Choroid plexus epithelial cell (primary cell): ENCODE measurements at regions not wholly inside any gene's neighbourhood (a gene's known extent, or its start where the extent isn't known, plus 50 kb on each side); places are given as distances from the start of the nearest gene placed in this dataset.
A peak's percentile ranks its signal among the peaks of the same experiment; 100 is the strongest.
"Not testable (repeated sequence)": the region's sequence is repeated elsewhere in the genome, so short reads cannot be mapped to it uniquely, and the experiment has no call there.

Experiments
- DNase-seq: peaks from one replicate; pipeline ENCODE4 v3.0.0-alpha.2; 2010; ENCODE audit warnings: low read depth
- H3K4me3 ChIP-seq: 2 replicates; pipeline ENCODE4 v1.5.1; 2011; ENCODE audit warnings: low read depth, mild to moderate bottlenecking, control low read depth, low read length, moderate library complexity
- CTCF ChIP-seq: conservative IDR thresholded peaks from 2 replicates; pipeline ENCODE4 v1.5.1; 2011; ENCODE audit warnings: low read depth, mild to moderate bottlenecking, control low read depth, inconsistent platforms, low read length, moderate library complexity

DNA sequence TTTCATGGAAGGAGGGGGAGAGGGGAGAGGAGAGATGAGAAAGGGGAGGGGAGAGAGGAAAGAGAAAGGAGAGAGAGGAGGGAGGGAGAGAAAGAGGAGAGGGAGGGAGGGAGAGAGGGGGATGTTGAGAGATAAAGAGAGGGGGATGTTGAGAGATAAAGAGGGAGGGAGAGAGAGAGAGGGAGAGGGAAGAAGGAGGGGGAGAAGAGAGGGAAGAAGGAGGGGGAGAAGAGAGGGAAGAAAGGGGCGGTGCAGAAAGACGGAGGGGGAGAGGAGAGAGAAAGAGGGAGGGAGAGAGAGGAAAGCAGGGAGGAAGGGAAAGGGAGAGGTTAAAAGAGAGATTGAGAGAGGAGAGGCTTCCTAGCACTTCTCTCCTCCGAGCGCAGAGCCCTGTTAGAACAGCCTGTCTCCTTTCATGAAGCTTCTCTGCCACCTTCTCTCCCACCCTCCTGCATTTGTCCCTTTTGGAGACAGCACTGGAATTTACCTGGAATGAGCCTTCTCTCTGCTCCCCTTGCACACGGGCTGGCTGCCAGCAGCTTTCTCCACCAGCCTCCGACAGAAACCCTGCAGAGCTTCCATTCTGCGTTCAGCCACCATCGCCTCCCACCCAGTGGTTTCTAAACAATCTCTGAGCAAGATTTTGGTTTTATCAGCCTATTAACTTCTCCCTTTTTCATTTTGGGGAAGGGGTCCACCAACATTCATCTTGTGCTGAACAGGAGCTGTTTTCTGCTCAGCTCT is 74.0 kb upstream of the CARD11 start:
- H3K4me3 ChIP-seq, result no peak overlapping the region
- DNase-seq, result peak; percentile 21

DNA sequence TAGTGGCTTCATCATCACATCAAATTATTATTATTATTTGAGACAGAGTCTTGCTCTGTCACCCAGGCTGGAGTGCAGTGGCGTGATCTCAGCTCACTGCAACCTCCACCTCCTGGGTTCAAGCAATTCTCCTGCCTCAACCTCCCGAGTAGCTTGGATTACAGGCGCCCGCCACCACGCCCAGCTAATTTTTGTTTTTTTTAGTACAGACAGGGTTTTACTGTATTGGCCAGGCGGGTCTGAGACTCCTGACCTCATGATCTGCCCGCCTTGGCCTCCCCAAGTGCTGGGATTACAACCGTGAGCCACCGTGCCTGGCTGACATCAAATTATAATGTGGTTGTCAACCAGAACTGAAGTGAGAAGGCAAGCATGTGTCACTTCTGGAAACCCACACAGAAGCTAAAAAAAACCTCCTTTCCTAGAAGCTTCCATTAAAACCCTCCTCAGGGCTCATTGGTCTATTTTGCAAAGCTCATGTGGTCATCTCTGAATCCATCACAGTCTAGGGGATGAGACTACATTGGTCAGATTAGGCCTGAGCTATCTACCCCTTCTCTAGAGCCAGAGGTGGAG is 75.8 kb upstream of the CARD11 start:
- not testable (repeated sequence) for H3K4me3 ChIP-seq, DNase-seq

More for the DNA sequence above, 74.0 kb upstream of the CARD11 start:
- no peak for TF ChIP-seq CTCF

DNA sequence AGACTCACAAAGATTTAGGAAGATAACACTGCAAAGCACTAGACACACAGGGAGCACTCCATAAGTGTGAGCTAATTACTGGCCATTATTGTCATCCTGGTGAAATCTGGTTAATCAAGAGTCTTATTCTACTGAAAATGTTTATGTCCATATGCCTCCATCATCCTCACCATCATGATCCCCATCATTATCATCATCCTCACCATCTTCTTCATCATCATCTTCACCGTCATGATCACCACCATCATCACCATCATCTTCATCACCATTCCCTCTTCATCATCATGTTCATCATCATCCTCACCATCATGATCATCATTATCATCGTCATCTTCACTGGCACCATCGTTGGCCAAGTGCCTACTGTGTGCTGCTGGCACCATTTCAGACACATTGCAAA is 76.3 kb upstream of the CARD11 start:
- DNase-seq, result no peak
- no peak overlapping the region for H3K4me3 ChIP-seq
- no peak for TF ChIP-seq CTCF

- no peak for DNase-seq
- no peak overlapping the region for H3K4me3 ChIP-seq
- TF ChIP-seq CTCF, result no peak
Measured at GRCh38 chr7:3120513-3120912, 76.8 kb upstream of the CARD11 start.

GRCh38 chr7:3128857-3129490 is 85.3 kb upstream of the CARD11 start:
- DNase-seq, result no peak
- no peak for TF ChIP-seq CTCF
- no peak overlapping the region for H3K4me3 ChIP-seq

DNA sequence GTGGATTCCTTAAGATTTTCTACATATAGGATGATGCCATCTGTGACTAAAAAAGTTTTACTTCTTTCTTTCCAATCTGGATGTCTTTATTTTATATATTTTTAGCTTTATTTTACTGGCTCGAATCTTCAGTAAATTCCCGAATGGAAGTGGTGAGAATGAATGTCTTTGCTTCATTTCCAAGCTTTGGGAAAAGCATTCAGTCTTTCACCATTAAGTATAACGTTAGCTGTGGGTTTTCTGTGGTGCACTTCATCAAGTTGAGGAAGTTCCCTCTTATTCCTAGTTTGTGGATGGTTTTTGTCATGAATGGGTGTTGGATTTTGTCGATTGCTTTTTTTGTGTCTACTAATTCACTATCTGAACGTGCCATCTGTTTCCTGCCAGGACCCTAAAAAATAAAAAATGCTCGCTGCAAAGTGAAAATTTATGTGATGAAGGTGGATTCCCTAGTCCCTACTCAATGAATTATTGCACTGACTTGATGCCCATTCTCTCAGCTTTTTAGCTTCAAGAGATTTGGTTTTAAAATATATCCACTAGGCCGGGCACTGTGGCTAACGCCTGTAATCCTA is 90.2 kb upstream of the CARD11 start:
- no peak overlapping the region for H3K4me3 ChIP-seq
- no peak for TF ChIP-seq CTCF
- DNase-seq, result no peak

GRCh38 chr7:3134745-3135144 is 91.1 kb upstream of the CARD11 start:
- H3K4me3 ChIP-seq, result no peak overlapping the region
- DNase-seq, result no peak
- no peak for TF ChIP-seq CTCF
